Thyroid gland (tissue), 4 donors: ENCODE measurements at regions not wholly inside any gene's neighbourhood (a gene's known extent, or its start where the extent isn't known, plus 50 kb on each side); places are given as distances from the start of the nearest gene placed in this dataset.

Source experiments
- DNase-seq, 2 donors: peaks; one replicate each; pipeline ENCODE4 v3.0.0-alpha.2; 2019
- H3K27ac ChIP-seq, 3 donors: fragments of 200-600 bp; sonication (generic); 1 replicate in 2 of 3; 2 replicates in 1 of 3; pipeline ENCODE4 v1.5.1; 2016 to 2019; ENCODE audit warnings: mild to moderate bottlenecking in 1 of 3, moderate library complexity in 1 of 3
- H3K27me3 ChIP-seq: fragments of 200-600 bp; sonication (generic); one replicate; pipeline ENCODE4 v1.5.1; 2019
- H3K36me3 ChIP-seq, 2 donors: fragments of 200-600 bp; sonication (generic); one replicate each; pipeline ENCODE4 v1.5.1; 2016 to 2019
- H3K4me1 ChIP-seq, 2 donors: fragments of 200-600 bp; sonication (generic); one replicate each; pipeline ENCODE4 v1.5.1; 2017 to 2019
- H3K4me3 ChIP-seq, 3 donors: fragments of 200-600 bp; sonication (generic); replicated peaks in 1 of 3; 1 replicate in 2 of 3; 2 replicates in 1 of 3; pipeline ENCODE4 v1.5.1; 2016; ENCODE audit warnings: mild to moderate bottlenecking in 1 of 3
- H3K9me3 ChIP-seq: fragments of 200-600 bp; sonication (generic); one replicate; pipeline ENCODE4 v1.5.1; 2017
- POLR2A ChIP-seq, 2 donors: fragments of 450-650 bp; IDR thresholded peaks; one replicate each; pipeline ENCODE4 v1.6.1; 2017; ENCODE audit warnings: antibody characterized with exemption in 2 of 2, mild to moderate bottlenecking in 2 of 2, moderate library complexity in 1 of 2
- WGBS, 2 donors: methylation state at CpG; one replicate each; pipeline ENCODE4 v1.1.5; 2017; 5-methylcytosine and 5-hydroxymethylcytosine counted together
- intact Hi-C: fragments of 100-400 bp; cut with DNase I; formaldehyde crosslinking; loops from one replicate; pipeline ENCODE4 v1.15.1; 2023
- TF ChIP-seq, protein P1 (sequence below), 6 experiments: fragments of 200-600 bp in 3 of 6; fragments of 450-650 bp in 3 of 6; sonication (generic) in 3 of 6; IDR thresholded peaks; one replicate each; pipeline ENCODE4 v1.5.1; 2016 to 2019; ENCODE audit warnings: antibody characterized with exemption in 6 of 6, mild to moderate bottlenecking in 2 of 6, inconsistent platforms in 1 of 6, moderate library complexity in 1 of 6

DNA sequence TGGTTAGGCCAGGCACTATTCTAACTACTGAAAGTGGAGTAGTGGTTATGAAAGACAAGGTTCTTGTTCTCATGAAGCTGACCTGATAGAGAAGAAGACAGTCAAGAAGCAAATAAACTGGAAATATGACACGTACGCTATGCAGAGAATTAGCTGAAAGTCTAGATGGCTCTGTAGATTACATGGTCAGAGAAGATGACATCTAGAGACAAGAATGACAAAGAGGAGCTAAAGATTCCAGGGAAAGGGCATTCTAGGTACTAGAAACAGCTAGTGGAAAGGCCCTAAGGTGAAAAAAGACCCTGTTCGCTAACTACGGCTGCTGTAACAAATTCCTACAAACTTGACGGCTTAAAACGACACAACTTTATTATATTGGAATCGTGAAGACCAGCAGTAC, 68.0 kb upstream of the NRIP1 start:
- no peak overlapping the region for H3K27ac ChIP-seq
- DNase-seq = no peak
- H3K36me3 ChIP-seq = no peaks in the 10 kb centered on the region
- WGBS, 2 donors = 95 to 96% methylated on average over 7 of the region's 7 CpGs
- H3K27me3 ChIP-seq = no peaks in the 10 kb centered on the region
- no peak overlapping the region for H3K4me3 ChIP-seq
- H3K9me3 ChIP-seq = no peaks in the 10 kb centered on the region
- intact Hi-C loops = no loop called here
- no peaks in the 10 kb centered on the region for H3K4me1 ChIP-seq
- TF ChIP-seq, protein P1, sequence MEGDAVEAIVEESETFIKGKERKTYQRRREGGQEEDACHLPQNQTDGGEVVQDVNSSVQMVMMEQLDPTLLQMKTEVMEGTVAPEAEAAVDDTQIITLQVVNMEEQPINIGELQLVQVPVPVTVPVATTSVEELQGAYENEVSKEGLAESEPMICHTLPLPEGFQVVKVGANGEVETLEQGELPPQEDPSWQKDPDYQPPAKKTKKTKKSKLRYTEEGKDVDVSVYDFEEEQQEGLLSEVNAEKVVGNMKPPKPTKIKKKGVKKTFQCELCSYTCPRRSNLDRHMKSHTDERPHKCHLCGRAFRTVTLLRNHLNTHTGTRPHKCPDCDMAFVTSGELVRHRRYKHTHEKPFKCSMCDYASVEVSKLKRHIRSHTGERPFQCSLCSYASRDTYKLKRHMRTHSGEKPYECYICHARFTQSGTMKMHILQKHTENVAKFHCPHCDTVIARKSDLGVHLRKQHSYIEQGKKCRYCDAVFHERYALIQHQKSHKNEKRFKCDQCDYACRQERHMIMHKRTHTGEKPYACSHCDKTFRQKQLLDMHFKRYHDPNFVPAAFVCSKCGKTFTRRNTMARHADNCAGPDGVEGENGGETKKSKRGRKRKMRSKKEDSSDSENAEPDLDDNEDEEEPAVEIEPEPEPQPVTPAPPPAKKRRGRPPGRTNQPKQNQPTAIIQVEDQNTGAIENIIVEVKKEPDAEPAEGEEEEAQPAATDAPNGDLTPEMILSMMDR (IDR thresholded peaks at IDR 0.05) = no peak
- TF ChIP-seq POLR2A (IDR thresholded peaks at IDR 0.05) = no peak

DNA sequence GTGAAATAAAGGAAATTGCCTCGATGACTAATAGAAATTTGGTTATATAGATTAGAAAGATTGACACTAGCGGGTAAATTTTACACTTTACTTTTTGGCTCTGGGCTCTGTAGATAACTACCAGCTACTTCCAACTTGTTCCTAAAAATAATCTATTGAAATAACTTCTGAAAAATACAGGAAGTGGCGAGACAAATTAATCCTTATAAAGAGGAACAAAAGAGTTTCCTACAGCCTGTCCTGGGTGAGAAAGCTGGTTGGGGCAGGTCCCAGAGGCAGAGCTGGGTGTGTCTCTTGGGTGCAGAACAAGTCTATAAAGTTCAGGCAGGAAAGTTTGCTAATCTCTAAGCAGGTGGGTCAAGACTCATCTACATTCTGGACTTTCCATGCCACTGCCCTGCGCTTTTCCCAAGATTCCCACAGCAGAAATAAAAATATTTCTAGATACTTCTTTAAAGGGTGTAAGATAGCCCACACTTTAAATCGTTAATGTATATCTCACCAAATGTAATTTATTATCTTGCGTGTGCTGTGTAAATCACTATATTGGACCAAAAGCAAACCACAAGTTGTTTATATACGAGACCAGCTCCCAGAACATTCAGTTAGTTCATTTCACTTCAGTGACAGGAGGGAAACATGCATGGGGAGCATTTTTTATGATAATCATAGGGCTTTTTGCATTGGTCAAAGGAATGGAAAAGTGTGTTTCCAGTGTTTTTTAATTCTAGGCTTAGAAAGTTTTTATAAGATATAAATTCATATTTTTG, 70.1 kb upstream of the NRIP1 start:
- 84% methylated on average over 7 of the region's 7 CpGs for WGBS, 2 donors
- H3K4me1 ChIP-seq = no peaks in the 10 kb centered on the region
- no peak for DNase-seq
- intact Hi-C loops = no loop called here
- H3K4me3 ChIP-seq = no peak overlapping the region
- no peak overlapping the region for H3K27ac ChIP-seq
- no peaks in the 10 kb centered on the region for H3K36me3 ChIP-seq
- TF ChIP-seq, protein P1 (IDR thresholded peaks at IDR 0.05) = no peak
- TF ChIP-seq POLR2A (IDR thresholded peaks at IDR 0.05) = no peak
- H3K27me3 ChIP-seq = no peaks in the 10 kb centered on the region
- H3K9me3 ChIP-seq = no peaks in the 10 kb centered on the region

DNA sequence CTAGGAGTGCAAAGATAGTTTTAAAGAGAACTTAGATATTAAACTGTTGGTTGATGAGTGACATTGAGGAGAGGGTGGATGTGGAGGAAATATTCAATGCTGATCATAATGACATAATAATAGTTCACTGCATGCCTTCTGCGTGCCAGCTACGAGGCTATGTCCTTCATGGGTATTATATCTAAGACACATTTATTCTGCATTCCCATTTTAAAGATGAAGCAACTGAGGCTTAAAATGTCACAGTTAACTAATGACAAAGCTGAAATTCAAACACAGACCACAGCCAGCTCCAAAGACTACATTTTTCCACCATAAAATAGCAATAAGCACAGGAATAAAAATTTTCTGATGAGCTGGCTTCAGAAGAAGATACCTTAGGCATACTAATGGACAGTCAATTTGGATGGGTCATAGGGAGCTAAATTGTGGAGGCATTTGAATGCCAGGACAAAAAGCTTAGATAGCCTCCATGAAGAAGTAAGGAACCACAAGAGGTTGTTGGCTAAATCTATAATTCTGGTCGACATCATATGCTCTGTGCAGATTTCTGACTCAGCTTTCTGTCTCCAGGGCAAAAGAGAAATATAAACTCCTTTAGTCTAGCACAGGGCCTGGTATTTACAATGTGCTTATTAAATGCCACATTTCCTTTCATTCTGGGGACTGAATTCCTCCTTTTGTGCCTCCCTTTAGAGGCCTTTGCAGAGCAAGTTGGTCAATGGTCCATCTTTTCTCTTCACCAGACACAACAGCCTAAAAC, 71.2 kb upstream of the NRIP1 start:
- intact Hi-C loops = no loop called here
- WGBS, 2 donors = 93 to 94% methylated on average over 3 of the region's 3 CpGs
- TF ChIP-seq, protein P1 (IDR thresholded peaks at IDR 0.05) = no peak
- no peak for TF ChIP-seq POLR2A (IDR thresholded peaks at IDR 0.05)
- Histone ChIP-seq H3K4me1 (no peaks in the 10 kb centered on the region), H3K9me3 (no peaks in the 10 kb centered on the region), H3K27me3 (no peaks in the 10 kb centered on the region), H3K27ac (no peak overlapping the region), H3K36me3 (no peaks in the 10 kb centered on the region), H3K4me3 (no peak overlapping the region)
- DNase-seq = no peak

DNA sequence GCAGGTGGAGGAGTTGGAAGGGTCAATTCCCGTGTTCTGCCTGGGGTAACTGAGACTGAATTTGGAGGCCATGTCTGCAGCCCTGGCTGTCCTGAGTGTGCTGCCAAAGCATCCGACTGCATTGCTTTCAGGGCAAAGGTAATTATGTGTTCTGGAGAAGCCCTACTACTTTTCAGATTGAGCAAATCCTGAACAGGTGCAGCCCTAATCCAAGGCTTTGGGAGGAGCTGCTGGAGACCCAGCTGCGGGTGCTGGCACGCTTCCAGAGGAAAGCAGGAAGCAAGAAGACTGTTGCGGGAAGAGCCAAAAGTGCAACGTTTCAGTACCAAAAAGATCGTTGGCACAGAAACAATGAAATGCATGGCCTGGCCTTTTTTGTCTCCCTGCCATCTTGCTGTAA, 73.7 kb upstream of the NRIP1 start:
- H3K9me3 ChIP-seq = no peaks in the 10 kb centered on the region
- no peak overlapping the region for H3K27ac ChIP-seq
- TF ChIP-seq, protein P1 (IDR thresholded peaks at IDR 0.05) = no peak
- TF ChIP-seq POLR2A (IDR thresholded peaks at IDR 0.05) = no peak
- DNase-seq = no peak
- no peaks in the 10 kb centered on the region for H3K4me1 ChIP-seq
- H3K27me3 ChIP-seq = no peaks in the 10 kb centered on the region
- no peaks in the 10 kb centered on the region for H3K36me3 ChIP-seq
- no peak overlapping the region for H3K4me3 ChIP-seq
- intact Hi-C loops = no loop called here
- WGBS, 2 donors = 39 to 41% methylated on average over 7 of the region's 7 CpGs

DNA sequence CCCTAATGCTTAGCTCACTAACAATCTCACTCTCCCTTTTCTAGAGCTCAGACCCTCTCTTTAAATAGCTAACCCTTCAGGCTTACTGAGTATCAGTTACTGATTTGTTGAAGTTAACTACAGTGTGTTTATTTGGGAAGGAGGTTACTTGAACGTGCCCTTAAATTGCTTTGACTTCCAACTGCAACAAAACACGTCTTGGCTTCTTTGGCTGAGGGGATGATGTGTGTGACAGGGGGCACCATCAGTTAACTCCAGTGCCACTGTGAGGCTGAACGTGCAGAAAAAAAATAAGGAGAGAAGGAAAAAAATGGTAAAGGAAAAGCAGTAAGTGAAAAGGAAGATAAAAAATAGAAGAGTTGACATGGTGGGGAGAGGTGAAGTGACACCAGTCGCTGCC, 75.1 kb upstream of the NRIP1 start:
- intact Hi-C loops = no loop called here
- Histone ChIP-seq H3K4me1 (no peaks in the 10 kb centered on the region), H3K27me3 (no peaks in the 10 kb centered on the region), H3K36me3 (no peaks in the 10 kb centered on the region), H3K9me3 (no peaks in the 10 kb centered on the region), H3K4me3 (no peak overlapping the region), H3K27ac (no peak overlapping the region)
- DNase-seq = no peak
- TF ChIP-seq POLR2A (IDR thresholded peaks at IDR 0.05) = no peak
- TF ChIP-seq, protein P1 (IDR thresholded peaks at IDR 0.05) = no peak
- 62 to 65% methylated on average over 4 of the region's 4 CpGs for WGBS, 2 donors
